HCT116 (cell line): ENCODE measurements at regions not wholly inside any gene's neighbourhood (a gene's known extent, or its start where the extent isn't known, plus 50 kb on each side); places are given as distances from the start of the nearest gene placed in this dataset.

ENCODE experiments used
- ATAC-seq: fragments of 200-7000 bp; cut with Tn5 transposase; 2 replicates; pipeline ENCODE4 v1.9.1; 2020; ENCODE audit warnings: mild to moderate bottlenecking, moderate library complexity
- BruUV-seq: library from RNA; stranded (reverse); fragments of 400-500 nt; replicated peaks from 2 replicates; lab custom pipeline; 2021; lab: Mats Ljungman, UMichigan
- CTCF ChIA-PET: fragments of 300-600 bp; sonication (Branson Sonifier 250); formaldehyde crosslinking; loops from one replicate; lab custom pipeline; 2021; ENCODE audit warnings: antibody characterized with exemption; lab: Charles Lee
- POLR2A ChIA-PET: fragments of 300-600, 350-600 bp; sonication (Branson Sonifier 250); formaldehyde crosslinking; loops from one replicate; lab custom pipeline; 2021; ENCODE audit warnings: antibody characterized with exemption; lab: Charles Lee
- RAD21 ChIA-PET, 2 experiments: fragments of 300-600 bp; sonication (Branson Sonifier 250); formaldehyde crosslinking; loops; one replicate each; lab custom pipeline; 2023; ENCODE audit warnings: low total read pairs in 2 of 2; ENCODE audit not compliant: uncharacterized antibody in 2 of 2, unreplicated experiment in 2 of 2, low non-redundant PET in 1 of 2; lab: Charles Lee
- DNase-seq: peaks from one replicate; pipeline ENCODE4 v3.0.0-alpha.2; 2010; ENCODE audit warnings: low read depth, low spot score
- H2AFZ ChIP-seq: fragments of 200-600 bp; shearing (Covaris generic), sonication (generic); 2 replicates; pipeline ENCODE4 v1.6.1; 2017; ENCODE audit warnings: low read depth, mixed run types, mixed read lengths, antibody characterized with exemption, low read length; ENCODE audit not compliant: poor library complexity, severe bottlenecking
- H3K27ac ChIP-seq: 2 replicates; pipeline ENCODE4 v1.5.1; 2012; ENCODE audit warnings: low read depth, low read length
- H3K27me3 ChIP-seq: fragments of 200-600 bp; sonication (generic); 2 replicates; pipeline ENCODE4 v1.6.1; 2016; ENCODE audit warnings: mixed run types, low read length, mixed read lengths; ENCODE audit not compliant: insufficient read depth
- H3K36me3 ChIP-seq, 2 experiments: fragments of 200-500 bp in 1 of 2; fragments of 200-600 bp in 1 of 2; sonication (Bioruptor generic) in 1 of 2; sonication (generic) in 1 of 2; 2 replicates each; pipeline versions ENCODE4 v1.5.1 to v1.6.1; 2014 to 2016; ENCODE audit warnings: low read length in 2 of 2, inconsistent platforms in 1 of 2, mixed read lengths in 1 of 2, mixed run types in 1 of 2; ENCODE audit not compliant: insufficient read depth in 2 of 2, control insufficient read depth in 1 of 2
- H3K4me1 ChIP-seq, 2 experiments: fragments of 200-600 bp in 1 of 2; sonication (generic) in 1 of 2; 2 replicates each; pipeline versions ENCODE4 v1.5.1 to v1.6.1; 2012 to 2017; ENCODE audit warnings: low read length in 2 of 2, inconsistent platforms in 1 of 2, mild to moderate bottlenecking in 1 of 2, mixed read lengths in 1 of 2, mixed run types in 1 of 2, moderate library complexity in 1 of 2; ENCODE audit not compliant: insufficient read depth in 2 of 2, control insufficient read depth in 1 of 2
- H3K4me2 ChIP-seq: fragments of 200-600 bp; sonication (generic); 2 replicates; pipeline ENCODE4 v1.6.1; 2017; ENCODE audit warnings: mixed run types, low read length, mixed read lengths
- H3K4me3 ChIP-seq, 2 experiments: fragments of 200-600 bp in 1 of 2; sonication (generic) in 1 of 2; replicated peaks in 1 of 2; 2 replicates each; pipeline ENCODE4 v1.5.1; 2011 to 2016; ENCODE audit warnings: low read length in 2 of 2, control low read depth in 1 of 2, low read depth in 1 of 2, mild to moderate bottlenecking in 1 of 2, mixed read lengths in 1 of 2, mixed run types in 1 of 2
- H3K79me2 ChIP-seq: fragments of 200-600 bp; sonication (generic); 2 replicates; pipeline ENCODE4 v1.6.1; 2017; ENCODE audit warnings: mild to moderate bottlenecking, mixed run types, low read length, moderate library complexity, mixed read lengths; ENCODE audit not compliant: insufficient read depth
- H3K9ac ChIP-seq: fragments of 200-600 bp; sonication (generic); 2 replicates; pipeline ENCODE4 v1.6.1; 2016; ENCODE audit warnings: low read length, mixed read lengths
- H3K9me2 ChIP-seq: fragments of 200-600 bp; sonication (generic), shearing (Covaris generic); 2 replicates; pipeline ENCODE4 v1.6.1; 2017; ENCODE audit warnings: mixed run types, mild to moderate bottlenecking, moderate library complexity; ENCODE audit not compliant: insufficient read depth
- H3K9me3 ChIP-seq, 2 experiments: fragments of 200-500 bp in 1 of 2; fragments of 200-600 bp in 1 of 2; sonication (Bioruptor generic) in 1 of 2; sonication (generic) in 1 of 2; 2 replicates each; pipeline ENCODE4 v1.6.1; 2014 to 2017; ENCODE audit warnings: low read length in 2 of 2, mixed read lengths in 2 of 2, inconsistent platforms in 1 of 2, low read depth in 1 of 2, mild to moderate bottlenecking in 1 of 2, mixed run types in 1 of 2, moderate library complexity in 1 of 2; ENCODE audit not compliant: control insufficient read depth in 1 of 2, insufficient read depth in 1 of 2
- H4K20me1 ChIP-seq: fragments of 200-600 bp; sonication (generic), shearing (Covaris generic); 2 replicates; pipeline ENCODE4 v1.6.1; 2017; ENCODE audit warnings: mixed run types, mild to moderate bottlenecking, moderate library complexity; ENCODE audit not compliant: insufficient read depth
- ATF3 ChIP-seq: IDR thresholded peaks from 2 replicates; pipeline ENCODE4 v1.6.1; 2012
- CBX3 ChIP-seq: IDR thresholded peaks from 2 replicates; pipeline ENCODE4 v1.6.1; 2012; ENCODE audit warnings: low read depth
- CEBPB ChIP-seq: IDR thresholded peaks from 2 replicates; pipeline ENCODE4 v1.6.1; 2012; ENCODE audit warnings: low read depth
- CTCF ChIP-seq, 3 experiments: fragments of 200-600 bp in 1 of 3; sonication (generic) in 1 of 3; IDR thresholded peaks in 2 of 3; conservative IDR thresholded peaks in 1 of 3; 2 replicates each; pipeline ENCODE4 v1.5.1; 2012 to 2017; ENCODE audit warnings: low read depth in 2 of 3, low read length in 2 of 3, antibody characterized with exemption in 1 of 3, borderline replicate concordance in 1 of 3, control low read depth in 1 of 3, mild to moderate bottlenecking in 1 of 3, mixed read lengths in 1 of 3, mixed run types in 1 of 3, moderate library complexity in 1 of 3; ENCODE audit not compliant: insufficient read depth in 1 of 3
- JUND ChIP-seq: IDR thresholded peaks from 2 replicates; pipeline ENCODE4 v1.6.1; 2012
- POLR2AphosphoS5 ChIP-seq: IDR thresholded peaks from 2 replicates; pipeline ENCODE4 v1.6.1; 2011; ENCODE audit warnings: mild to moderate bottlenecking, low read depth, low read length, moderate library complexity
- RAD21 ChIP-seq: IDR thresholded peaks from 2 replicates; pipeline ENCODE4 v1.6.1; 2012; ENCODE audit warnings: low read depth, mild to moderate bottlenecking
- ZBTB33 ChIP-seq: IDR thresholded peaks from 2 replicates; pipeline ENCODE4 v1.6.1; 2011; ENCODE audit warnings: mild to moderate bottlenecking, low read length, moderate library complexity; ENCODE audit not compliant: insufficient replicate concordance; ENCODE audit errors: extremely low read depth
- ZFX ChIP-seq: fragments of 450-650 bp; IDR thresholded peaks from 2 replicates; pipeline ENCODE4 v1.6.1; 2017
- ZNF274 ChIP-seq: fragments of 200-500 bp; sonication (Bioruptor generic); IDR thresholded peaks from 2 replicates; pipeline ENCODE4 v1.6.1; 2014; ENCODE audit warnings: mild to moderate bottlenecking, low read depth, low read length, inconsistent platforms
- intact Hi-C: fragments of 100-400 bp; cut with micrococcal nuclease; formaldehyde crosslinking; loops from 2 replicates; pipeline ENCODE4 v1.10.0; 2022

GRCh38 chr5:51188001-51188591 lies 195.2 kb upstream of the ISL1 start:
- CTCF ChIA-PET = no interaction called here
- BruUV-seq = no TSS peak
- H3K4me3 ChIP-seq = no peak overlapping the region
- POLR2A ChIA-PET = no interaction called here
- no peak for ATAC-seq
- no peaks in the 10 kb centered on the region for H3K9me2 ChIP-seq
- RAD21 ChIA-PET = no interaction called here
- H3K4me2 ChIP-seq = no peak overlapping the region
- H3K9ac ChIP-seq = no peak overlapping the region
- no peak for TF ChIP-seq ATF3
- no peak for TF ChIP-seq JUND
- no peak for TF ChIP-seq CEBPB
- TF ChIP-seq POLR2AphosphoS5 = no peak
- no peak for TF ChIP-seq CTCF (IDR thresholded peaks at IDR 0.05 in 2 of 3, conservative IDR thresholded peaks at IDR 0.05 in 1 of 3; ENCODE audit: borderline replicate concordance in 1 of 3, insufficient read depth in 1 of 3, low read depth in 2 of 3, low read length in 2 of 3)
- TF ChIP-seq ZBTB33 = no peak
- TF ChIP-seq ZNF274 = no peak
- no peak for TF ChIP-seq CBX3
- no peak for TF ChIP-seq RAD21
- TF ChIP-seq ZFX = no peak
- H3K27ac ChIP-seq = no peak overlapping the region
- H2AFZ ChIP-seq = no peak overlapping the region
- intact Hi-C loops = no loop called here
- H4K20me1 ChIP-seq = no peaks in the 10 kb centered on the region
- no peaks in the 10 kb centered on the region for H3K27me3 ChIP-seq
- no peaks in the 10 kb centered on the region for H3K9me3 ChIP-seq
- no peak for DNase-seq
- H3K36me3 ChIP-seq = no peaks in the 10 kb centered on the region
- H3K79me2 ChIP-seq = no peaks in the 10 kb centered on the region
- no peaks in the 10 kb centered on the region for H3K4me1 ChIP-seq
